HL-60 (cell line): ENCODE measurements at regions not wholly inside any gene's neighbourhood (a gene's known extent, or its start where the extent isn't known, plus 50 kb on each side); places are given as distances from the start of the nearest gene placed in this dataset.

Source experiments
- GABPA ChIP-seq: IDR thresholded peaks from 2 replicates; pipeline ENCODE4 v1.6.1; 2012; ENCODE audit warnings: low read depth
- POLR2AphosphoS5 ChIP-seq: IDR thresholded peaks from 2 replicates; pipeline ENCODE4 v1.6.1; 2012; ENCODE audit warnings: low read depth
- TF ChIP-seq, protein P1 (sequence below): IDR thresholded peaks from one replicate; pipeline ENCODE4 v1.5.1; 2011; ENCODE audit warnings: low read length, control low read depth, inconsistent platforms; ENCODE audit not compliant: insufficient read depth

DNA sequence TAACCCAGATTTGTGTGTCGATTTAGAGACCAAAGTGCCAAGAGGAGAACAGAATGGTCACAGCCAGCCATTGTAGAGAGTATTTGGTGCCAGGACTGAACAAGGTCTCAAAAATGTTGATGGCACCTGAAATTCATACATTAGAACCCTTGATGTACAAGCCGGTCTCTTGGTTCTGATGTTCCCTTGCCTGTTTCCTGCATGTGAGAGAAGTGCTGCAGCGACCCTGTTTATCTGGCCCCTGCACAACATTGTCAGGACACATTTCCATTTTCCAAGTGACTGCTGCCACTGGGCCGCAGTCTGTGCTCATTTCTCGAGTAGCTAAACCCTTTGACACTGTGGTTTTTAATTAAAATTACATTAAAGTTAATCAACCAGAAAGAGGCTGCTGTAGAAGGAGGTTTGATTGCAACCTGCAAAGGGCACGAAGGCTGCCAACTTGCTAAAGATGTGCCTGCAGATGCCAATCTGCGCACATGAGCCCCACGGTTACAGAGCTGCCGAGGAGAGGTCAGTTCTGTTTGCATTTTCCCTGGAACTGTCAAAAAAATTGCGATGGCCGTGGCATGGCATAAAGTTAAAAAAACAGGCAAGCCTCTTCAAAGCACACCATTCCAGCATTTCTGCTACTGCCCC, 136.4 kb upstream of the CMC1 start:
- TF ChIP-seq GABPA (no peak), POLR2AphosphoS5 (no peak)
- TF ChIP-seq, protein P1, sequence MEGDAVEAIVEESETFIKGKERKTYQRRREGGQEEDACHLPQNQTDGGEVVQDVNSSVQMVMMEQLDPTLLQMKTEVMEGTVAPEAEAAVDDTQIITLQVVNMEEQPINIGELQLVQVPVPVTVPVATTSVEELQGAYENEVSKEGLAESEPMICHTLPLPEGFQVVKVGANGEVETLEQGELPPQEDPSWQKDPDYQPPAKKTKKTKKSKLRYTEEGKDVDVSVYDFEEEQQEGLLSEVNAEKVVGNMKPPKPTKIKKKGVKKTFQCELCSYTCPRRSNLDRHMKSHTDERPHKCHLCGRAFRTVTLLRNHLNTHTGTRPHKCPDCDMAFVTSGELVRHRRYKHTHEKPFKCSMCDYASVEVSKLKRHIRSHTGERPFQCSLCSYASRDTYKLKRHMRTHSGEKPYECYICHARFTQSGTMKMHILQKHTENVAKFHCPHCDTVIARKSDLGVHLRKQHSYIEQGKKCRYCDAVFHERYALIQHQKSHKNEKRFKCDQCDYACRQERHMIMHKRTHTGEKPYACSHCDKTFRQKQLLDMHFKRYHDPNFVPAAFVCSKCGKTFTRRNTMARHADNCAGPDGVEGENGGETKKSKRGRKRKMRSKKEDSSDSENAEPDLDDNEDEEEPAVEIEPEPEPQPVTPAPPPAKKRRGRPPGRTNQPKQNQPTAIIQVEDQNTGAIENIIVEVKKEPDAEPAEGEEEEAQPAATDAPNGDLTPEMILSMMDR: no peak
